Renal pelvis (tissue), 1 donor: ENCODE measurements at regions not wholly inside any gene's neighbourhood (a gene's known extent, or its start where the extent isn't known, plus 50 kb on each side); places are given as distances from the start of the nearest gene placed in this dataset.

Experiments used
- DNase-seq: peaks from one replicate; pipeline ENCODE4 v3.0.0-alpha.2; 2013

DNA sequence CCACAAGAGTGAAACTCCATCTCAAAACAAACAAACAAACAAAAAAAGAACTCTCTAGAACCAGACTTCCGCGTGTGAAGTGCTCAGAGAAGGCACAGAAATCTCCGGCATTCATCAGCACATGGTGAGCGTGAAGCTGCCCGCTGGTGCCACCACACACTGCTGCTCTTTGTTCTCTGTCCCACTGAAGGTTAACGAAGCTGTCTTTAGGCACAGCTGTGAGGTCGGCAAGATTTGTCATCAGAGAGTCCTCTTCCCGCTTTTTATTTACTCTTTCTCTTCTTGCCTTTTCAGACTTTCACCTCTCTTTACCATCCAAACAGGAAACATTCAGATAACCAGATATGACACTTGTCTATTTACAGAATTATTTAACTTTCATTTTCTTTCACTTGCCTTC lies 115.2 kb upstream of the ARGLU1 start:
- no peak for DNase-seq

DNA sequence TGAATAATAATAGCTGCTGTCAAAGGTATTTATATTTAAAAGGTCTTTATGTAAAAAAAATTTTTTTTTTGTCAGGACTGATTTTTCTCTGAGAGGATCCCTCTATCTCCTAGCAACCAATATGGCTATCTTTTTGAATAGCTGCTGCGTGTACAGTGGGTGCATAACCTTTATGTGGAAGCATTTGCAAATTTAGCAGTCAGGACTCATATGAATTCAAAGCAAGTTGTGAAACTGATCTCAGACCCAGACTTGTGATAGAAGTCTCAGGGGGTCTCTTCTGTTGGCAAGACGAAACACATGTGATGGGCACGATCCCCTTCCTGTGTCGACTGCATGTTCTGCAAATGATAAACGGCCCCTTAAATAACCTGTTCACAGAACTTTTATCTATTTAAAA lies 114.1 kb upstream of the ARGLU1 start:
- DNase-seq, result no peak

DNA sequence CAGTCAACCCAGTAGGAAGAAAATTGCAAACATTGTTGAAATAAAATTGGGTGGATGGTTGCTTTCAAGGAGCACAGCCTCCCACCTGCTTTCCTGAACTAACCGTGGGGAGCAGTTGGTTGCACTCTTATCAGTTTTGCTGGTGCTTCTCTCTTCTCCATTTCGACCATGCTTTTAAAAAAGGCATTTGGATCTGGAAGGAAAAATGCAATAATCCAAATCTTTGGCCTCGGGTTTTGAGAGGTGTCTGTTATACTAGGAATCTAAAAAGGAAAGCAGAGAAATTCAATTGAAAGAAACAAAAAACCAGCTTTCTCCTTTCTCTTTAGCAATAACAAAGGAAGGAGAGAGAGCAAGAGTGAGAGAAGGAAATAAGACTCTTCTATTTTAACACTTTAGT lies 113.6 kb upstream of the ARGLU1 start:
- DNase-seq, result no peak

DNA sequence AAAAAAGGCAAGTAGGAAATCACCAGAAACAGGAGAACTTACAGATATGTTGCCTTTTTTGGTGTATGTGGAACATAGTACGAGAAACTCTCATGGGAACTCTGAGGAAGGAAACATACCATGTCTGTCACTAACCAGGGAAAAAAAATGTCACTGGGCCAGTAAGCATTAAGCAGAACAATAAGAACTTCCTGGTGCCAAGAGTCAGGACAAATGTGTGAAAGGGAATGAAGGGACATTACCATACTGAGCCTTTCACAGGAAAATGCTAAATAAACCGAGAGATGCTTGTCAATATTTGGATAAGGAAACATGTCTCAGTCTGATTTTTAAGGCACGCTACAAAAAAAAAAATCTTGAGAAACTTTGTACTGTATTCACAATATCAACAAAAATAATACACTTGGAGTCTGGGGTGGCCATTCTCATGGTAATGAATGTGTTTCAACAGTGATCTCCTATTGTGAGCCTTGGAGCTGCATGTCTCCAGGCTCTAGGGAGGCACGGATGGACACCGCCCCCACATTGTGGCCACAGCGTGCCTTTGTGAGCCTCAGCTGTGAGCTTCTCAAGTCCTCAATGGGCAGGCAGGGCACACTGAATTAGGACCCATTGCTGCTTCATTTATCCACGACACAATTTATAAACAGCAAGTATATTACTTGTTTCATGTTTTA lies 113.0 kb upstream of the ARGLU1 start:
- DNase-seq, result no peak

DNA sequence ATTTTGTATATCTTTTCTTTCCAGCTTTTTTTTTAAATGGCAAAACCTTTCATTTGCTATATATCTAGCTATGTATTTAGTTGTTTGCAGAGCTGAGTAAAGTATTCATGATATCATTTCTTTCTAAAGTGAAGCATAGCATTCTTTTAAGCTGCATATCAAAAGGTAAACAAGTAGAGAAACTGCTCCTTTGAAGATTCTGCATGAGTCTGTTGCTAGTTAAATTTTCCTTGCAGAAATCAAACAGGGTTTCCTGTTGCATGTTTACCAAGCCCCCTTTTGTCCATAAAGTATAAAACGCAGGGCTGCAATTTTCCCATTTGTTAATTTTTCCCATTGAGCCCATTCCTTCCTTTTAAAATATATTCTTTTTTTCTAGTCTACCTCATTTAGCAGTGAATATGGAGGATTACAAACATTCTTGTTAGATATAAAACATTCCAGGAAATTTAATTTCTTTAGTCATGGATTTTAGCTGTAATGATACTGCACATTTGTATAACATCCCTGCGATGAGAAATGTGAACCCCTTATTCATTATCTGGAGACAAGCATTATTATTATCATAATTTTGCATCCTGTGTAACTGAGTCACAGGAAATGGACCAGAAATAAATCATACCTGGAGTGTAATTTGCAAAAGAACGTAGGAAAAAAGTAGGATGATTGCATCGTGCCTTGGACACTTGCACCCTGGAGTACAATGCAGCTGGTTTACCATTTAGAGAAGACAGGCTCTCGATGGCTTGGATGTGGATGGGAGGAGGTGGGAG lies 110.9 kb upstream of the ARGLU1 start:
- no peak for DNase-seq

DNA sequence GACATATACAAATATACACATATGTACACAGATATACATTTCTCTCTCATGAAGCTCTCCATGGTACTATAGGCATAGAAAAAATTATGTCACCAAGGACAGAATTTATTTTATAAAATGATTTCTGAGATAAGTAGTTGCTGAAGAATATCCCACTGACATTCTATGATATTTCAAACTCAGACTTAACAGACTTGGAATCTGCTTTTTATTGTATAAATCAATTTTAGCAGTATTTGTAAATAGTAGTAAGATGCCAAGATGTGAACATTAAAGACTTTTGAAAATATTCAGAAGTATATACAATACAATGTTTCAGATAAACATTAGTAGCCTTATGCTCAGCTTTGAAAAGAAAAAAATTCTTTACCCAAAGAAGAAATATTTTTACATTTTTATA lies 107.4 kb upstream of the ARGLU1 start:
- DNase-seq, result no peak

DNA sequence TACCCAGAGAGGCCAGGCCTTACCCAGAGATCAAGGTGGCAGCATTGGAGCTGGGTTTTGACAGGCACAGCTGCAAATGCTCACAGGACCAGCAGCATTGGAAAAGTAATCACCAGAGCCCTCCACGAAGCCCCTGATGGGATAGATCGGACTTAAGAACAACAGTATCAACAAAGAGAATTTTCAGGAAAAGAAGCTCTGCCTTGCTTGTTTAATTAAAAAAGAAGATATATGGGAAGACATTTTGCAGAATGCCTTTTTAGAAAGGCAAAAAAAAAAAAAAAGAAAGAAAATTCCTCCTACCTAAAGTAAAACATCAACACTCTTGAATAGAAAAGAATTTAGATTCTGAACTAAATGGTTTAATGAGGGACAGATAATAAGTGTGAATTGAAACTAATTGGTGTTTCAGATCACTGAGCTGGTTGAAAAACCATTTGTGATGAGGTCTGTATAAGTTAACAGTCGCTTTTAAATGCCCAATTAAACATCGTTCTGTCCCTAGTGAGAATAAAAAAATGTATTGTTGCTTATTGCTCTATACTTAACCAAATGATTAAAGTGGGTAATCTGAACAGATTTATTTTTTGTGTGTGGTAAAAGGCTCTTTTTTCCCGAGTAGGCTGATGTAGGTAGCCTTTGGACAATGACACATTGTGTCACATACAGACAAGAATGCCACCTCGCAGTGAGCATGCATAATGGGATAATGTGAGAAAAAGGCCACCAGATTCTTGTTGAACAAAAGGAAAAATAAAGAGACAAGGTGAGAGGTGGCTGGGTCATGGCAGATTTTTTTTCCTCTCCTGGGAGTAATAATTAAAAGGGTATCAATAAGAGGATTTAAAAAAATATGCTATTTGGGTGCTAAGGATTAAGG lies 93.0 kb upstream of the ARGLU1 start:
- DNase-seq, result no peak

DNA sequence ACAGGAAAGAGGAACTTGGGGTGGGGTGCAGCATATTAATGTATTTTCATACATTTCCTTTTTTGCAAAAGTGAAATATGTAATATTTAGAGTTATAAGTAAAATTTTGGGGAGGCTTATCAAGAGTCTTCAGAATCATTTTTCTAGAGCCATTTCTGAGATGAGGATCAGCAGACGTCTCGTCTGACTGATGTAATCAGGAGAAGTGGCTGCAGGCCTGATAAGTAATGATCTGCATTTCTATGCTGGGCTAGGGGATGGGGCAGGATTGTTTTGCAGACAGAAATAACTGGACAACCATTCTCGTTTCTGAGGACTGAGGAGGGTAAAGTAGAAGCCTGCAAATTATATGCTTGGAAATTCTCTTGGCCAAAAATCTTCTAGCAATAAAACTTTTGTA lies 89.2 kb upstream of the ARGLU1 start:
- no peak for DNase-seq

DNA sequence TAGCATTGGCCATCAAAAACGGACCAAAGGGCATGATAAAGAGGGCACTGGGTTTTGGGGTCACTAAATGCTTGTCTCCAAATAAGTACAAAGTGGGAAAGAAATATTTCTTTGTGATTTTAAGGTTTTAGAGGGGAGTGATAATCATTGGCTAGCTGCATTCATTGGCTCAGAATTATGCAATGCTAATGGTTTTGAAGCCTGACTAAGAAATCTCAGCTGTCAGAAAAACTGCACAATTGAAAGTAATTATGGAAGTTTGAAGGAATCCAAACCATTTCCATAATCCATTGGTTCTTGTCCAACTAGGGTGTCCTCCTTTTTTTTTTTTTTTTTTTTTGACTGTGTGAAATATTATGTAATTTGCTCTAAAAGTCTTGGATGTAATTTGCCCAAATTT lies 88.2 kb upstream of the ARGLU1 start:
- no peak for DNase-seq

DNA sequence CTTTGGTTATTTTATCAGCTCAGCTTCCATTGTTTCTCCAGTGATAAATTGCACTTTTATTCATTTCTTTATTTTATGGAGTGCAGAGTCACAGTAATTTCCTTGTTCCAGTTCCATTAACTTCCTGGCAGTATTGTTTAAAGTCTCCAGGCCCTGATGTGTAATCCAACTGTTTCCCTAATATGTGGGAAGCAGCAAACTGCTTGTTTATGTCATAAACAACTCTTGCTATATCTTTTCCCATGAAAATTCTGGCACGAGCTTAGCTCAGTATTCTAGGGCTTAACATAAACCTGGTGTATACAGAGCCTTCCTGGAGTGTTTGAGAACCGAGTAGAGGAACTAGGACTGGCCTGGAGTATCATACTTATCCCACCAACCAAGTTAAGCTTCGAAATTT lies 83.5 kb upstream of the ARGLU1 start:
- no peak for DNase-seq

DNA sequence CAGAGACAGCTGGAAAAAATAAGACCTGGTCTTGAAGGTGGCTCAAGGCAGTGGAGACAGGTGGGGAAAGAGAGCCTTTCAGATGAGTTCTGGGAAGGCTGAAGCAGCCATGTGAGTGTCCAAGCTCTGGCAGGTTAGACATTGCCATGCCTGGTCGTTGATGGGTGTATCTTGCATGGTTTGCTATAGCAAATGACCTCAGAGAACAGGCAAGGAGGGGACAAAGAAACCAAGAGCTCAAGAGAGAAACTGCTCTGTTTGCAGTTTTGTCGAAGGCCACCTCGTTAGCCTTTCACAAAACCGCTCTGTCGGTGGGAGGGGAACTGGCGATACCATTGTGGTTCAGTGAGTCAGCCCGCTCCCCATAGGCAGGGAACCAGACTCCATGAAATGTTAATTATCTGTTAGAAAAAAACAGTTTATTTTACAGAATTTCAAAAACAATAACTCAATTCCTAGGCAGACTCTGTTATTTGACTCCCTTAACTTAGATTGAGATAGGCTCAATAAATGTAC lies 82.8 kb upstream of the ARGLU1 start:
- no peak for DNase-seq

DNA sequence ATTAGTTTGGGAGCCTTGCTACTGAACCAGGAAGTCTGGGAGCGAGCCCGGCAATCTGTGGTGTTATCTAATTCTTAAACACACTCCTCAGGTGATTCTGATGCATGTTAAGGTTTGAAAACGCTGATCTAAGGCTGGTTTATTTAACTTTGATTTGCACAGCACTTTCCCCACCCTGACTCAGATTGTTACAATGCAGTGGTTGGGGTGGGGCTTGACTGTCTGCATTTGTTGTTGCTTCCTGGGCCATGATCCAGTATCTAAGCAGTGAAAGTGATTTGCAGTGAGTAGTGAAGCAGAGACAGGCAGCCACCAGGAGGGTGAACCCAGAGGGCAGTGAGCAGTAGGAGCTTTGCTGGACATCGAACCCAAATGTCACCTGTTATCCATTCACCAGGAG lies 81.6 kb upstream of the ARGLU1 start:
- DNase-seq, result no peak

DNA sequence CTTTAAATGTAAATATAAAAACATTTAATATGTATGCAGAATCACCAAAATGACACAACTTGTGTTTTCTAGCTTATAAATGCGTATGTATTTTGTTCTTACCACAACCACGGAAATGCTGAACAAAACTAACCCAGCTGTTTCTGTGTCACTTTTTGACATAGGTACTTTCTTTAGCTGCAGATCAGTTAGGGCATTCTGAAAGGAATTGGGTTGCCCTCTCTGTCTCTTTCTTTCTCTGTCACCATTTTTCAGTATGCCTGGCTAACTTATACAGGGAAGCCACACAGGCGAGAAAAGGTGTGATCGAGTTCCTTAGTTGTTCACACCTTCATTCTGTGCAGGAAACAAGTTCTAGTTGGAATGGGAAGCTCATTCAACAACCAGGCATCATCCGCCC lies 72.6 kb upstream of the ARGLU1 start:
- DNase-seq, result no peak

DNA sequence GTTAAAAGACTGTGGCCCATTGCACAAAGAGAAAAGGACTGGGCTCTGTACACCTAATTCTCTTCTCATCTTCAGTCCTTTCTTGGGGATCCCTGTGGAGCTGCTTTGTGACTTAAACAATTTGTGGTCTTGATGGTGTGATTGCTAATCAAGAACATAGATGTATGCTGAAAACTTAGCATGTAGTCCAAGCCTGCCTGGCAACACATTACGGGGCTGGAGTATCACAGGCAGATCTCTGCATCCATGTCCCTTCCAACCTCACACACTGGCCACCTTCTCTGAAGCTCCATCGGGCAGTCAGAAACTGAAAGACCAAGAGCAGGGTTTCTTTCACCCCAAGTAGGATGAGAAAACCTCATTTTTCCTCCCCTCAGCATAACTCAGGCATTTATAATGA lies 69.6 kb upstream of the ARGLU1 start:
- no peak for DNase-seq

DNA sequence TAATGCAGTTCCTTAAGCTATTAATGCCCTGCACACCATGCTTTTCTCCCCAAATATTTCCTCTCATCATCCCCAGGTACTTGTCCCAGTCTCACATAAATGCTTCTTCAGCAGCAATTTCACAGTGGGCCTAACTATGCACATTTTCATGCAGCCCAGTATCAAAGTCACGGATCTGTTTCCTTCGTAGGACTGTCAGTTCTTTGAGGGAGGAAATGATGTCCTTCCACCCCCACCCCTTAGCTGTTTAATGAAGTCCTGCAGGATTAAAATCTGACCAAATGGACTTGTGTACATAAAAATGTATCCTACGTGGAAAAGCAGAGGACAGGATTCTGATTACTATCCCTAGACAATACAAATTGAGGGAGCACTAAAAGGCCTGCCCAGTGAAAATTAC lies 68.6 kb upstream of the ARGLU1 start:
- no peak for DNase-seq

DNA sequence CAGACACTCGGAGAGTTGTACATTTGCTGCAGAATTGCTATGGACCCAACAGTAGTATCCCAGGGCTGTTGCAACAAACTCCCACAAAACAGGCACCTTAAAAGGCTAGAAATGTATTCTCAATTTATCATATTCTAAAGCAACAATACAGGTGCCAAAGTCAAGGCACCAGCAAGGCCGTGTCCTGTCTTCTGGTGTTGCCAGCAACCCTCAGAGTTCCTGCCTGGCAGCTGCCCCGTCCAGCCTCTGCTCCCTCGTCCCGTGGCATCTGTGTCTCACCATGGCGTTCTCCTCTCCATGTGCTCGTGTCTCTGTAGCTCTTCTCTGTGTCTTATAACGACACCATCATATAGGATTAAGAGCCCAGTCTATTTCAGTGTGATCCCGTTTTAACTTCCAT lies 67.7 kb upstream of the ARGLU1 start:
- DNase-seq, result no peak

DNA sequence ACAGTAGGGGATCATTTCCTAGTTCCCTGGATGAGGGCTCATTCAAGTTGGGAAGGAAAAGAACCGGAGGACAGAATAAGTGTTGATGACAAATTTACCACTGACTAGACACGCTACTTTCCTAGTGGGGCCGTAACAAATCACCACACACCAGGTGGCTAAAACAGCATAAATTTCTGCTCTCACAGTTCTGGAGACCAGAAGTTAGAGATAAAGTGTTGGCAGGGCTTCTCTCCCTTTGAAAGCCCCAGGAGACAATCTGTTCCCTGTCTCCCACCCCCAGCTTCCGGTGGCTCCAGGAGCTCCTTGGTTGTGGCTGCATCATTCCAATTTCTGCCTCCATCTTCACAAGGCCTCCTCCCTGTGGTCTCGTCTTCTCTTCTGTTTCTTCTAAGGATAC lies 65.4 kb upstream of the ARGLU1 start:
- DNase-seq, result no peak

DNA sequence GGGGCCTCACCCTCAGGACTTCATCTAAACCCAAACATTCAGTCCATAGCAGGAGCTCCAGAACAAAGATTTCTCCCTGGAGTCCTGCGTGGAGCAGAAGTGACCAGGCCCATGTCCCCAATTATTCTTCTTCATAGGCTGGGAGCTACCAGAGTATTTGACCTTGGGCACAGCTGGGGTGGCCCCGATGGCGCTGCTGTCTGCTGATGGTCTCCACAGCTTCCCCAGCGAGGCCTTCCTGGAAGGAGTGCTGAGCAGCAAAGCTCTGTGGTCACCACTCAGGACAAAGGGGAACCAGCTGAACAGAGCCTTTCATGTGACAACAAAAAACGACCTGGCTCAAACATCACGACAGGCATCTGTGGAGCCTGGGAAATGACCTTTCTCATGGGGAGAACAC lies 62.7 kb upstream of the ARGLU1 start:
- no peak for DNase-seq

DNA sequence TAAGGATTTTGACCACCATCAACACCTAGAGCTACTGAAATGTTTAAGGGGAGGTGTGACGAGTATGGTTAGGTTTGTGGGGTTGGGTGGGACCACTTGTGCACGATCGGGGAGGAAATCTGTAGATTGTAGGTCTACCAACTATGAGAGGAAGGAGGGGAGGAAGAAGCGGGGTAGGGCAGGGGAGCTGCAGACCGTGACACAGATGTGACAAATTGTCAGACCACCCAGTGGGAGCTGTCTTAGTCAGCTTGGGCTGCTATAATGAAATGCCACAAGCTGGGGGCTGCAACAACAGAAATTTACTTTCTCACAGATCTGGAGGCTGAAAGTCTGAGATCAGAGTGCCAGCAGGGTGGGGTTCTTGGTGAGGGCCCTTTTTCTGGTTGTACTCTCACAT lies 62.2 kb upstream of the ARGLU1 start:
- DNase-seq, result no peak

DNA sequence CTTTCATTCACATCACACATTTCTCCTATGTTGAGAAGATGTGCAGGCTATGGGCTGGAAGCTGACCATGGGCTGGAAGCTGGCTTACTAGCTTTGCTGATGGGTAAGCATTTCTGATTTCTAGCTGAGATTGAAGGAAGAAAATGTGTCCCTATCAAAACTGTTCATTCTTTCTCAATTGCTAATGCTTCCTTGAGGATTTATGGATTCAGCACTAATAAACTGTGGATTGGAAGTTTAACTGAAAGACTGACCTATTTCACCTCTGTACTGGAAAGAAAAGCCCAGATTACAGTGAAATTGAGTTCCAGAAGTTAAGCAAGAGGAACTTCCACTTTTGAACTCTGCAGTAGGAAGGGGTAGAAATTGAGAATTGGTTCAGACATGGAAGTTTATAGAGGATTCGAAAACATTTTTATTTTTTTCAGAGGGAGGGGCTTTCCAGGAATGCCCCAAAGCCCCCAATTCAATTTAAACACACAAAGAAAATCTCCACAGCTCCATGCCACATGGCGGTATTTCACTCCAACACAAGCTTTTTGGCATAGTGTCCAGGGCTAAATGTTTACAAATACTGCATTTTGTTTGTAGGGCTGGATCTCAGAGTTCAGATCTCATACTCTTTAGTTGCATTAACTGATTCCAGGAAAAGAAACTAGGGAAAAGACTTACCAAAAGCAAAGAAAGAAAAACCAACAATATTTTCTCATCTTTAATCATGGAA lies 61.2 kb upstream of the ARGLU1 start:
- no peak for DNase-seq

DNA sequence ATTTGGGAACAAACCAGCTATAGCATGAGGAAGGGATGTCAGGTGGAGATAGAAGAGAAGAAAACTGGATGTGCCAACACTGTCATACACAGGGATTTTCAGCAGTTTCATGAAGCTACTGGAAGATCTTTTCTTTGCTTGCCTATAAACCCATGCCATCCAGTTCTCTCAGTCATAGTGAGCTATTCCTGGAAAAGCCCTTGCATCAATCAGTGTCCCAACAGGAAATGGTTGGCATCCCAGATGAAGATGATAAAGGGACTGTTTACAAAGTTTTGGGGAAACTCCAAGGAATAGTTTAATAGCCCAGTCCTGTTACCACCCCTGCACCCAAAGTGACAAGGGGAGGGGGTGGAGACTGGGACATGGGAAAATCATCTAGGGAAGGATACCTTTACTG lies 58.5 kb upstream of the ARGLU1 start:
- DNase-seq, result no peak

DNA sequence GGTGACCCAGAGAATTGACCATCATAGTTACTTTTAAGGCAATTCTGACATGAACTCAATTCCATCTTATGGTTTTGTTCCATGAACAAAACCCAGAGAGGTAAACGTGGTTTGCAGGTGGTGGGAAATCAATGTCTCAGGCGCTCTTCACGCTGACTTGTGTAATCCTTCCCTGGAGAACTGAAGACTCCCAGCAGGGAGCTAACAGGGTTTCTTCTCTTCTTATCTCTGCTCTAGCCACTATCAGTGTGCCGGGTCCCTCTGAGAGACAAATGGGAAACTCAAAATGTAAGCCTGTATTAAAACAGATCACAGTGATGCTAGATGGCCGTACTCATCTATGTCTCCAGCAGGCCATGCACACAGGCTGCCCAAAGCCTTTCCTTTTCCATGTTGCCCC lies 57.6 kb upstream of the ARGLU1 start:
- no peak for DNase-seq
